Upper lobe of left lung (tissue), 4 donors: ENCODE measurements at regions not wholly inside any gene's neighbourhood (a gene's known extent, or its start where the extent isn't known, plus 50 kb on each side); places are given as distances from the start of the nearest gene placed in this dataset.

Source experiments
- EP300 ChIP-seq, 4 donors: sonication (generic); formaldehyde crosslinking; IDR thresholded peaks; one replicate each; pipeline ENCODE4 v1.5.1; 2017; ENCODE audit warnings: antibody characterized with exemption in 4 of 4, control low read depth in 2 of 4
- TF ChIP-seq, protein P1 (sequence below), 6 experiments: fragments of 450-650 bp in 4 of 6; fragments of 200-600 bp in 2 of 6; sonication (generic) in 2 of 6; IDR thresholded peaks; one replicate each; pipeline ENCODE4 v1.5.1; 2016 to 2019; ENCODE audit warnings: antibody characterized with exemption in 6 of 6

DNA sequence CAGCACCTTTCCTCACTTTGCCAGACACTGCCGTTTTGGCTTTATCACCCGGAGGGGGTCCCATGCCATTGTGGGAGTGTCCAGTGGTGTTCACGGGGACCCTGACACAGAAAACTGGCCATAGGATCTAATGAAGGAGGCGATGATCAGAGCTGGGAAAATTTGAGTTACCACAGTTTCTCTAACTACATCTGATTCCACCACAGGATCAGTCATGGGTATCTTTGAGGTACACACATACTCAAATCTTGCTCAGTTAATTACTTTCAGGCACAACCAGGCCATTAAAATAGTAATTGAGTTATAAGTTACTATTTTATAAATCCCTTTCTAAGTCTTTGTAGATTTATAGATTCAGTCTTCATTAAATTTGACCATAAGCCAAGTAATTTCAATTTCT, 215.1 kb downstream of the PRL start:
- TF ChIP-seq, protein P1, sequence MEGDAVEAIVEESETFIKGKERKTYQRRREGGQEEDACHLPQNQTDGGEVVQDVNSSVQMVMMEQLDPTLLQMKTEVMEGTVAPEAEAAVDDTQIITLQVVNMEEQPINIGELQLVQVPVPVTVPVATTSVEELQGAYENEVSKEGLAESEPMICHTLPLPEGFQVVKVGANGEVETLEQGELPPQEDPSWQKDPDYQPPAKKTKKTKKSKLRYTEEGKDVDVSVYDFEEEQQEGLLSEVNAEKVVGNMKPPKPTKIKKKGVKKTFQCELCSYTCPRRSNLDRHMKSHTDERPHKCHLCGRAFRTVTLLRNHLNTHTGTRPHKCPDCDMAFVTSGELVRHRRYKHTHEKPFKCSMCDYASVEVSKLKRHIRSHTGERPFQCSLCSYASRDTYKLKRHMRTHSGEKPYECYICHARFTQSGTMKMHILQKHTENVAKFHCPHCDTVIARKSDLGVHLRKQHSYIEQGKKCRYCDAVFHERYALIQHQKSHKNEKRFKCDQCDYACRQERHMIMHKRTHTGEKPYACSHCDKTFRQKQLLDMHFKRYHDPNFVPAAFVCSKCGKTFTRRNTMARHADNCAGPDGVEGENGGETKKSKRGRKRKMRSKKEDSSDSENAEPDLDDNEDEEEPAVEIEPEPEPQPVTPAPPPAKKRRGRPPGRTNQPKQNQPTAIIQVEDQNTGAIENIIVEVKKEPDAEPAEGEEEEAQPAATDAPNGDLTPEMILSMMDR (IDR thresholded peaks at IDR 0.05): no peak
- TF ChIP-seq EP300 (IDR thresholded peaks at IDR 0.05): no peak
